ENCODE measurements at regions not wholly inside any gene's neighbourhood (a gene's known extent, or its start where the extent isn't known, plus 50 kb on each side); places are given as distances from the start of the nearest gene placed in this dataset.
"Not testable (repeated sequence)": the region's sequence is repeated elsewhere in the genome, so short reads cannot be mapped to it uniquely, and the experiment has no call there.

GRCh38 chr5:29550523-29550922 is 1643.0 kb upstream of the CDH6 start:
- no peak for DNase-seq

- DNase-seq: no peak
These were observed 1645.2 kb upstream of the CDH6 start for GRCh38 chr5:29548262-29548661.

GRCh38 chr5:29547236-29547865 is 1646.1 kb upstream of the CDH6 start:
- DNase-seq: no peak

GRCh38 chr5:29543501-29543900 is 1650.0 kb upstream of the CDH6 start:
- no peak for DNase-seq

- DNase-seq: no peak
These were observed 1669.3 kb upstream of the CDH6 start for GRCh38 chr5:29524227-29524626.

- DNase-seq: peak; percentile 4
These were observed 1675.3 kb upstream of the CDH6 start for GRCh38 chr5:29518176-29518575.

GRCh38 chr5:29516224-29516623 is 1677.3 kb upstream of the CDH6 start:
- DNase-seq: no peak

- no peak for DNase-seq
These were observed 1685.4 kb upstream of the CDH6 start for GRCh38 chr5:29508131-29508530.

GRCh38 chr5:29504411-29504810 is 1689.1 kb upstream of the CDH6 start:
- no peak for DNase-seq

GRCh38 chr5:29498860-29499259 is 1694.6 kb upstream of the CDH6 start:
- no peak for DNase-seq

GRCh38 chr5:29498412-29498811 is 1695.1 kb upstream of the CDH6 start:
- no peak for DNase-seq

- no peak for DNase-seq
These were observed 1708.2 kb upstream of the CDH6 start for GRCh38 chr5:29485333-29485732.

GRCh38 chr5:29469581-29469980 is 1723.9 kb upstream of the CDH6 start:
- no peak for DNase-seq

GRCh38 chr5:29462241-29462640 is 1731.2 kb upstream of the CDH6 start:
- DNase-seq: no peak

- no peak for DNase-seq
These were observed 1732.4 kb upstream of the CDH6 start for GRCh38 chr5:29460971-29461559.

GRCh38 chr5:29451004-29451403 is 1742.5 kb upstream of the CDH6 start:
- not testable (repeated sequence) for DNase-seq

- no peak for DNase-seq
These were observed 1778.8 kb upstream of the CDH6 start for GRCh38 chr5:29414681-29415080.

- no peak for DNase-seq
These were observed 1780.5 kb upstream of the CDH6 start for GRCh38 chr5:29412979-29413378.

GRCh38 chr5:29402270-29402669 is 1791.2 kb upstream of the CDH6 start:
- DNase-seq: no peak

- DNase-seq: no peak
These were observed 1803.5 kb upstream of the CDH6 start for GRCh38 chr5:29389993-29390392.

GRCh38 chr5:29387384-29387783 is 1806.1 kb upstream of the CDH6 start:
- no peak for DNase-seq

- DNase-seq: no peak
These were observed 1810.7 kb upstream of the CDH6 start for GRCh38 chr5:29382780-29383179.

GRCh38 chr5:29380029-29380428 is 1813.5 kb upstream of the CDH6 start:
- DNase-seq: no peak

GRCh38 chr5:29379619-29380018 is 1813.9 kb upstream of the CDH6 start:
- DNase-seq: no peak

- no peak for DNase-seq
These were observed 1815.4 kb upstream of the CDH6 start for GRCh38 chr5:29378104-29378503.
